Fibroblast of lung (primary cell): ENCODE measurements at regions not wholly inside any gene's neighbourhood (a gene's known extent, or its start where the extent isn't known, plus 50 kb on each side); places are given as distances from the start of the nearest gene placed in this dataset.

ENCODE experiments used
- CTCF ChIP-seq, 2 donors: IDR thresholded peaks in 1 of 2; conservative IDR thresholded peaks in 1 of 2; 1 replicate in 1 of 2; 2 replicates in 1 of 2; pipeline ENCODE4 v1.5.1; 2011 to 2012; ENCODE audit warnings: low read length in 2 of 2, control low read depth in 1 of 2, inconsistent platforms in 1 of 2, low read depth in 1 of 2, mild to moderate bottlenecking in 1 of 2
- EZH2 ChIP-seq: IDR thresholded peaks from 2 replicates; pipeline ENCODE4 v1.5.1; 2012; ENCODE audit warnings: low read length, control low read depth, mild to moderate bottlenecking; ENCODE audit errors: missing control alignments

GRCh38 chr10:9010093-9010492, 955.6 kb downstream of the GATA3 start:
- TF ChIP-seq CTCF (conservative IDR thresholded peaks at IDR 0.05 in 1 of 2, IDR thresholded peaks at IDR 0.05 in 1 of 2; ENCODE audit: low read depth in 1 of 2, low read length in 2 of 2) (no peak), EZH2 (no peak)
